ENCODE measurements at regions not wholly inside any gene's neighbourhood (a gene's known extent, or its start where the extent isn't known, plus 50 kb on each side); places are given as distances from the start of the nearest gene placed in this dataset.

DNA sequence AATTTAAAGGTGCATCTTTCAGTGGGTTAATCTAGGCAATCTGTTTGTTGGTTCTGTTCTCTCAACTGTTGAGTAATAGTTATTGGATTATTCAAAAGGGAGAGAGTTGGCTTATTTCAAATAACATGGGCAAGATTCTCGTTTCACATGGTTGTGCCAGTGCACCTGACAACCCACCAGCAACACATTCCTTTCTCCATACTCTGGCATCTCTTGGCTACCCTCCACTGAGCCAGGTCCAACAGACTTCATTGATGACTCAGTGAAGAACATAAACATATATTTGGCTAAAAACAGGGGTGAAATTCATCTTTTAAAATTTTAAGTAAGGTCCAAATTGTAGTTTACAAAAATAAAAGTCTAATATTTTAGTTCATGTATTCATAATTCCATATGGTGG is 967.2 kb downstream of the RPA4 start:
- Histone ChIP-seq H3K9me3 (ENCODE audit: control insufficient read depth in 2 of 3, insufficient read depth in 1 of 3, low read length in 3 of 3) (no peaks in the 10 kb centered on the region), H3K36me3 (ENCODE audit: control insufficient read depth in 2 of 3, insufficient read depth in 3 of 3, low read length in 3 of 3) (no peaks in the 10 kb centered on the region), H3K27me3 (ENCODE audit: control insufficient read depth, insufficient read depth, low read length) (no peaks in the 10 kb centered on the region), H3K4me1 (ENCODE audit: control insufficient read depth in 2 of 3, insufficient read depth in 2 of 3, low read depth in 1 of 3, low read length in 3 of 3) (no peaks in the 10 kb centered on the region), H3K4me3 (ENCODE audit: low read length in 3 of 3) (no peak overlapping the region), H3K9ac (ENCODE audit: low read length in 3 of 3) (no peak overlapping the region), H3K27ac (ENCODE audit: low read depth in 2 of 2, low read length in 2 of 2) (no peak overlapping the region)
- intact Hi-C loops (cut with DNase I): no loop called here
- DNase-seq: no peak
- TF ChIP-seq, protein P1, sequence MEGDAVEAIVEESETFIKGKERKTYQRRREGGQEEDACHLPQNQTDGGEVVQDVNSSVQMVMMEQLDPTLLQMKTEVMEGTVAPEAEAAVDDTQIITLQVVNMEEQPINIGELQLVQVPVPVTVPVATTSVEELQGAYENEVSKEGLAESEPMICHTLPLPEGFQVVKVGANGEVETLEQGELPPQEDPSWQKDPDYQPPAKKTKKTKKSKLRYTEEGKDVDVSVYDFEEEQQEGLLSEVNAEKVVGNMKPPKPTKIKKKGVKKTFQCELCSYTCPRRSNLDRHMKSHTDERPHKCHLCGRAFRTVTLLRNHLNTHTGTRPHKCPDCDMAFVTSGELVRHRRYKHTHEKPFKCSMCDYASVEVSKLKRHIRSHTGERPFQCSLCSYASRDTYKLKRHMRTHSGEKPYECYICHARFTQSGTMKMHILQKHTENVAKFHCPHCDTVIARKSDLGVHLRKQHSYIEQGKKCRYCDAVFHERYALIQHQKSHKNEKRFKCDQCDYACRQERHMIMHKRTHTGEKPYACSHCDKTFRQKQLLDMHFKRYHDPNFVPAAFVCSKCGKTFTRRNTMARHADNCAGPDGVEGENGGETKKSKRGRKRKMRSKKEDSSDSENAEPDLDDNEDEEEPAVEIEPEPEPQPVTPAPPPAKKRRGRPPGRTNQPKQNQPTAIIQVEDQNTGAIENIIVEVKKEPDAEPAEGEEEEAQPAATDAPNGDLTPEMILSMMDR (IDR thresholded peaks at IDR 0.05; ENCODE audit: borderline replicate concordance, extremely low read depth, insufficient read depth): no peak
- FAIRE-seq: no peak

DNA sequence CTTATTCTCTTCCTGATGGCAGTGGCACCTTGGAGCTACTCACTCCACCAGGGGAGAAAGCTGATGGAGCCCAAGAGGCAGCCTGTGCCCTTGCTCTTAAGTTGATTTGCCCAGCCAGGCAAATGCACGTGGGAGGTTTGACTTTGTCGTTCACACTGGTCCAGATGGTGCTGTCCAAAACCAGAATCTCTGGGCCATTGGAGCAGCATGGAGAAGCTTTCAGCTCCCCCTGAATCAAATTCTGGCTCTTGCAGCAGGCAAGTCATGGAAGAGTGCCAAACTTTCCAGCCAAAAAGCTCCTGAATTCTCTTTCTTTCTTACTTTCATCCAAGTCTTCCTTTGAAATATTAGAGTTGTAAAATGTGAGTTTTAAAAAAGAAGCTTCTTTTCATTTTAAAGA is 970.4 kb downstream of the RPA4 start:
- no peak overlapping the region for H3K4me3 ChIP-seq (ENCODE audit: low read length in 3 of 3)
- intact Hi-C loops (cut with DNase I): no loop called here
- H3K9me3 ChIP-seq (ENCODE audit: control insufficient read depth in 2 of 3, insufficient read depth in 1 of 3, low read length in 3 of 3): no peaks in the 10 kb centered on the region
- H3K4me1 ChIP-seq (ENCODE audit: control insufficient read depth in 2 of 3, insufficient read depth in 2 of 3, low read depth in 1 of 3, low read length in 3 of 3): no peaks in the 10 kb centered on the region
- peak in 1 of 5 donors; percentile 5 for DNase-seq
- no peaks in the 10 kb centered on the region for H3K36me3 ChIP-seq (ENCODE audit: control insufficient read depth in 2 of 3, insufficient read depth in 3 of 3, low read length in 3 of 3)
- H3K27ac ChIP-seq (ENCODE audit: low read depth in 2 of 2, low read length in 2 of 2): no peak overlapping the region
- TF ChIP-seq, protein P1 (IDR thresholded peaks at IDR 0.05; ENCODE audit: borderline replicate concordance, extremely low read depth, insufficient read depth): no peak
- no peak for FAIRE-seq
- H3K27me3 ChIP-seq (ENCODE audit: control insufficient read depth, insufficient read depth, low read length): no peaks in the 10 kb centered on the region
- H3K9ac ChIP-seq (ENCODE audit: low read length in 3 of 3): no peak overlapping the region

DNA sequence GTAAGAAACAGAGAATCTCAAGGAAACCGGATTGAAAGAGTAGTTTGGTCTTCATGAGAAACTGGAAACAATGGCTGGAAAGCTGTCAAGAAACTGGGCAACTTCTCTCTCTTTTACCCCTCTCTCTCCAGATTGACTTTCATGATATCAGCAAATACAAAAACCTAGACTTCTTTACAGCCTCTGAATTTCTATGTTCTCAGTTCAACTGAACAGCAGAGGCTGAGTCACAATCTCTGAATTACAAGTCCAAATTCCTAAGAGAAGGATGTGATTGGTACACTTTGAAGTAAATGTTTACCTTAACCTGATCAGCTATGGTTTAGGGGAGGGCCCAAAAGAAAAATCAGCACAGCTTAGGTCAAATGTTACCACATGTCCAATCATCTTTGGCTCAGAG is 974.9 kb downstream of the RPA4 start:
- FAIRE-seq (no peak), DNase-seq (no peak)
- Histone ChIP-seq H3K4me1 (ENCODE audit: control insufficient read depth in 2 of 3, insufficient read depth in 2 of 3, low read depth in 1 of 3, low read length in 3 of 3) (no peaks in the 10 kb centered on the region), H3K36me3 (ENCODE audit: control insufficient read depth in 2 of 3, insufficient read depth in 3 of 3, low read length in 3 of 3) (no peaks in the 10 kb centered on the region), H3K9me3 (ENCODE audit: control insufficient read depth in 2 of 3, insufficient read depth in 1 of 3, low read length in 3 of 3) (no peaks in the 10 kb centered on the region), H3K4me3 (ENCODE audit: low read length in 3 of 3) (no peak overlapping the region), H3K9ac (ENCODE audit: low read length in 3 of 3) (no peak overlapping the region), H3K27ac (ENCODE audit: low read depth in 2 of 2, low read length in 2 of 2) (no peak overlapping the region), H3K27me3 (ENCODE audit: control insufficient read depth, insufficient read depth, low read length) (no peaks in the 10 kb centered on the region)
- intact Hi-C loops (cut with DNase I): no loop called here
- TF ChIP-seq, protein P1 (IDR thresholded peaks at IDR 0.05; ENCODE audit: borderline replicate concordance, extremely low read depth, insufficient read depth): no peak

DNA sequence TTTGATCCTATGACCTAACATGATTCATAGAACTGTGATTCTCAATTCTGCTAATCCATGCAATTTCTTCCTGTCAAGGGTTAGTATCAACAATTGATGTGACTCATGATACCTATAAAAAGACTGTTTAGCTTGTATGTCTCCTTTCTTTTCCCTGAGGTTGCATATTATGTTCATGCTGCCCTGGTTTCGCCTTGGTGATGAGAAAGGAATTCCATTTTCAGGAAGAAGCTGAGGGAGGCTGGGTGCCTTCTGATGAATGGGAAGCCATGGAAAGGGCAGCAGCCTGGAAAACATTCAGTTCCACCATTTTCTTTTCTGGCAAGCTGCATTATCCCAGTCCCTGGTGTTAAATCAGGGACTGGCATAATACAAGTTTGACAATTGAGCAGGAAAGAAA is 976.5 kb downstream of the RPA4 start:
- Histone ChIP-seq H3K36me3 (ENCODE audit: control insufficient read depth in 2 of 3, insufficient read depth in 3 of 3, low read length in 3 of 3) (no peaks in the 10 kb centered on the region), H3K9ac (ENCODE audit: low read length in 3 of 3) (no peak overlapping the region), H3K9me3 (ENCODE audit: control insufficient read depth in 2 of 3, insufficient read depth in 1 of 3, low read length in 3 of 3) (no peaks in the 10 kb centered on the region), H3K27ac (ENCODE audit: low read depth in 2 of 2, low read length in 2 of 2) (no peak overlapping the region), H3K4me3 (ENCODE audit: low read length in 3 of 3) (no peak overlapping the region), H3K4me1 (ENCODE audit: control insufficient read depth in 2 of 3, insufficient read depth in 2 of 3, low read depth in 1 of 3, low read length in 3 of 3) (no peaks in the 10 kb centered on the region), H3K27me3 (ENCODE audit: control insufficient read depth, insufficient read depth, low read length) (no peaks in the 10 kb centered on the region)
- TF ChIP-seq, protein P1 (IDR thresholded peaks at IDR 0.05; ENCODE audit: borderline replicate concordance, extremely low read depth, insufficient read depth): no peak
- no peak for DNase-seq
- intact Hi-C loops (cut with DNase I): no loop called here
- no peak for FAIRE-seq

All from kidney (tissue), 13 donors.